Transverse colon (tissue), 4 donors: ENCODE measurements at regions not wholly inside any gene's neighbourhood (a gene's known extent, or its start where the extent isn't known, plus 50 kb on each side); places are given as distances from the start of the nearest gene placed in this dataset.

ENCODE experiments used
- DNase-seq: peaks from one replicate; pipeline ENCODE4 v3.0.0-alpha.2; 2019
- H3K27ac ChIP-seq, 4 donors: fragments of 200-600 bp; sonication (generic); 2 replicates each; pipeline ENCODE4 v1.5.1; 2016 to 2018; ENCODE audit warnings: inconsistent platforms in 4 of 4
- H3K27me3 ChIP-seq: fragments of 200-600 bp; sonication (generic); 2 replicates; pipeline ENCODE4 v1.5.1; 2017; ENCODE audit warnings: inconsistent platforms
- H3K36me3 ChIP-seq, 4 donors: fragments of 200-600 bp; sonication (generic); 2 replicates each; pipeline ENCODE4 v1.5.1; 2017 to 2019; ENCODE audit warnings: inconsistent platforms in 4 of 4
- H3K4me1 ChIP-seq, 4 donors: fragments of 200-600 bp; sonication (generic); 2 replicates each; pipeline ENCODE4 v1.5.1; 2017 to 2020; ENCODE audit warnings: inconsistent platforms in 4 of 4
- H3K4me3 ChIP-seq, 4 donors: fragments of 200-600 bp; sonication (generic); 1 replicate in 1 of 4; 2 replicates in 3 of 4; pipeline versions ENCODE4 v1.5.1 to v1.6.1; 2017 to 2019; ENCODE audit warnings: inconsistent platforms in 4 of 4
- H3K9me3 ChIP-seq, 2 donors: fragments of 200-600 bp; sonication (generic); 2 replicates each; pipeline ENCODE4 v1.5.1; 2017 to 2019; ENCODE audit warnings: inconsistent platforms in 2 of 2
- EP300 ChIP-seq: sonication (generic); formaldehyde crosslinking; IDR thresholded peaks from one replicate; pipeline ENCODE4 v1.6.1; 2017; ENCODE audit warnings: antibody characterized with exemption, low read depth
- POLR2A ChIP-seq: fragments of 450-650 bp; IDR thresholded peaks from one replicate; pipeline ENCODE4 v1.6.1; 2016; ENCODE audit warnings: antibody characterized with exemption, mild to moderate bottlenecking, moderate library complexity
- POLR2AphosphoS5 ChIP-seq, 3 donors: sonication (generic); formaldehyde crosslinking; IDR thresholded peaks; one replicate each; pipeline ENCODE4 v1.6.1; 2016; ENCODE audit warnings: antibody characterized with exemption in 3 of 3
- WGBS, 2 donors: methylation state at CpG; one replicate each; pipeline ENCODE4 v1.1.5; 2018; ENCODE audit warnings: low coverage in 1 of 2; 5-methylcytosine and 5-hydroxymethylcytosine counted together
- in situ Hi-C, 4 donors: fragments of 200-750 bp; cut with MboI; loops; one replicate each; pipeline versions ENCODE4 v1.15.0 to v1.15.1; 2017; ENCODE audit warnings: low sequenced_read_pairs in 3 of 4, low pct_ligation_motif_present in 1 of 4, low pct_unique_long_range_greater_than_20kb in 1 of 4
- intact Hi-C: fragments of 100-400 bp; cut with DNase I; formaldehyde crosslinking; loops from one replicate; pipeline ENCODE4 v1.15.1; 2023; ENCODE audit warnings: low total_unique reads
- TF ChIP-seq, protein P1 (sequence below), 5 experiments: fragments of 200-600 bp in 3 of 5; fragments of 450-650 bp in 2 of 5; sonication (generic) in 3 of 5; IDR thresholded peaks; 1 replicate in 2 of 5; 2 replicates in 3 of 5; pipeline ENCODE4 v1.5.1; 2016 to 2017; ENCODE audit warnings: antibody characterized with exemption in 5 of 5, inconsistent platforms in 3 of 5, mild to moderate bottlenecking in 2 of 5, moderate library complexity in 1 of 5

GRCh38 chr2:48852938-48853337 lies 97.4 kb upstream of the LHCGR start:
- intact Hi-C loops (no loop called here), in situ Hi-C loops (no loop called here)
- TF ChIP-seq POLR2A (no peak), POLR2AphosphoS5 (IDR thresholded peaks at IDR 0.05) (no peak), EP300 (no peak)
- TF ChIP-seq, protein P1, sequence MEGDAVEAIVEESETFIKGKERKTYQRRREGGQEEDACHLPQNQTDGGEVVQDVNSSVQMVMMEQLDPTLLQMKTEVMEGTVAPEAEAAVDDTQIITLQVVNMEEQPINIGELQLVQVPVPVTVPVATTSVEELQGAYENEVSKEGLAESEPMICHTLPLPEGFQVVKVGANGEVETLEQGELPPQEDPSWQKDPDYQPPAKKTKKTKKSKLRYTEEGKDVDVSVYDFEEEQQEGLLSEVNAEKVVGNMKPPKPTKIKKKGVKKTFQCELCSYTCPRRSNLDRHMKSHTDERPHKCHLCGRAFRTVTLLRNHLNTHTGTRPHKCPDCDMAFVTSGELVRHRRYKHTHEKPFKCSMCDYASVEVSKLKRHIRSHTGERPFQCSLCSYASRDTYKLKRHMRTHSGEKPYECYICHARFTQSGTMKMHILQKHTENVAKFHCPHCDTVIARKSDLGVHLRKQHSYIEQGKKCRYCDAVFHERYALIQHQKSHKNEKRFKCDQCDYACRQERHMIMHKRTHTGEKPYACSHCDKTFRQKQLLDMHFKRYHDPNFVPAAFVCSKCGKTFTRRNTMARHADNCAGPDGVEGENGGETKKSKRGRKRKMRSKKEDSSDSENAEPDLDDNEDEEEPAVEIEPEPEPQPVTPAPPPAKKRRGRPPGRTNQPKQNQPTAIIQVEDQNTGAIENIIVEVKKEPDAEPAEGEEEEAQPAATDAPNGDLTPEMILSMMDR (IDR thresholded peaks at IDR 0.05), result no peak
- Histone ChIP-seq H3K4me3 (no peak overlapping the region), H3K27me3 (peaks cover 2% of the 10 kb centered on the region), H3K4me1 (no peaks in the 10 kb centered on the region), H3K27ac (no peak overlapping the region), H3K36me3 (no peaks in the 10 kb centered on the region), H3K9me3 (no peaks in the 10 kb centered on the region)
- WGBS, 2 donors, result 69 to 71% methylated on average over 1 of the region's 1 CpG
- no peak for DNase-seq

DNA sequence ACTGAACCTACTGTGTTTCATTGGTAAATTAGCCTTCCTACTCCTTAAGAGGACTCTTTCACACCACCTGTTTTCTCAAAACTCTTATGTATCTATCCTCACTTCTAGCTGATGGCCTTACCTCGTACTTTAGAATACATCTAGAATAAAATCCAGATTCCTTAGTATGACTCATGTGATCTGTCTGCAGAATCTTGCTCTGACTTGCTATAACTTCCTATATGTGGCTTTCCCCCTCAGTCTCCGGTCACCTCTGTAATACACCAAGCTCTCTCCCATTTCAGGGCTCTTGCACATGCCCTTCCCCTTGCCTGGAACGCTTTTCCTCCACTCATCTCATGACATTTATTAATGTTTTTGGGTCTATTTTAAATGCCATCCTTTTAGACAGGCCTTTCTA lies 95.6 kb upstream of the LHCGR start:
- no peak for DNase-seq
- 66 to 71% methylated on average over 2 to 3 of the region's 3 CpGs for WGBS, 2 donors
- intact Hi-C loops (no loop called here), in situ Hi-C loops (no loop called here)
- Histone ChIP-seq H3K36me3 (no peaks in the 10 kb centered on the region), H3K27me3 (peaks cover under 1% of the 10 kb centered on the region), H3K4me3 (no peak overlapping the region), H3K9me3 (no peaks in the 10 kb centered on the region), H3K27ac (no peak overlapping the region), H3K4me1 (no peaks in the 10 kb centered on the region)
- TF ChIP-seq POLR2A (no peak), EP300 (no peak)
- TF ChIP-seq, protein P1 (IDR thresholded peaks at IDR 0.05), result no peak

DNA sequence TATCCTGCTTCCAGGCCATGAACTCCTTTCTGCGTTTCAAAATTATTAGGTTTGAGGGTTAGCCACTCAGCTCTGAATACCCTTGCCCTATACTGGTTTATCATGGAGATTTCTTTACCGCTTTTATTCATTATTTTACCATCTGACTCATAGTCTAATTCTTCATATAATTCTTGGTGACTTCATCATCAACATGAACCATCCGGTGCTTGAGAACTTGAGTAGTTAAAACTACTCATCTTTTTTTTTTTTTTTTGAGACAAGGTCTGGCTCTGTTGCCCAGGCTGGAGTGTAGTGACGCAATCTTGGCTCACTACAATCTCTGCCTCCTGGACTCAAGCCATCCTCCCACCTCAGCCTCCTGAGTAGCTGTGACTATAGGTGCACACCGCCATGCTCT lies 94.2 kb upstream of the LHCGR start:
- H3K4me1 ChIP-seq, result no peaks in the 10 kb centered on the region
- H3K27me3 ChIP-seq, result no peaks in the 10 kb centered on the region
- no peaks in the 10 kb centered on the region for H3K9me3 ChIP-seq
- in situ Hi-C loops, result no loop called here
- H3K36me3 ChIP-seq, result no peaks in the 10 kb centered on the region
- TF ChIP-seq, protein P1 (IDR thresholded peaks at IDR 0.05), result no peak
- TF ChIP-seq POLR2A, result no peak
- TF ChIP-seq EP300, result no peak
- TF ChIP-seq POLR2AphosphoS5 (IDR thresholded peaks at IDR 0.05), result no peak
- intact Hi-C loops, result no loop called here
- H3K4me3 ChIP-seq, result no peak overlapping the region
- DNase-seq, result no peak
- H3K27ac ChIP-seq, result no peak overlapping the region
- WGBS, 2 donors, result 71 to 78% methylated on average over 3 to 5 of the region's 5 CpGs

GRCh38 chr2:48845684-48846083 lies 90.2 kb upstream of the LHCGR start:
- Histone ChIP-seq H3K4me3 (no peak overlapping the region), H3K9me3 (no peaks in the 10 kb centered on the region), H3K27ac (no peak overlapping the region), H3K4me1 (no peaks in the 10 kb centered on the region), H3K36me3 (no peaks in the 10 kb centered on the region), H3K27me3 (no peaks in the 10 kb centered on the region)
- intact Hi-C loops, result no loop called here
- no peak for DNase-seq
- in situ Hi-C loops, result no loop called here
- TF ChIP-seq, protein P1 (IDR thresholded peaks at IDR 0.05), result no peak
- TF ChIP-seq POLR2A (no peak), POLR2AphosphoS5 (IDR thresholded peaks at IDR 0.05) (no peak), EP300 (no peak)
- 45 to 53% methylated on average over 3 of the region's 3 CpGs for WGBS, 2 donors
